Medulla oblongata (tissue), 1 donor: ENCODE measurements at regions not wholly inside any gene's neighbourhood (a gene's known extent, or its start where the extent isn't known, plus 50 kb on each side); places are given as distances from the start of the nearest gene placed in this dataset.

ENCODE experiments used
- DNase-seq: peaks from one replicate; pipeline ENCODE4 v3.0.0-alpha.2; 2015; ENCODE audit errors: extremely low spot score

DNA sequence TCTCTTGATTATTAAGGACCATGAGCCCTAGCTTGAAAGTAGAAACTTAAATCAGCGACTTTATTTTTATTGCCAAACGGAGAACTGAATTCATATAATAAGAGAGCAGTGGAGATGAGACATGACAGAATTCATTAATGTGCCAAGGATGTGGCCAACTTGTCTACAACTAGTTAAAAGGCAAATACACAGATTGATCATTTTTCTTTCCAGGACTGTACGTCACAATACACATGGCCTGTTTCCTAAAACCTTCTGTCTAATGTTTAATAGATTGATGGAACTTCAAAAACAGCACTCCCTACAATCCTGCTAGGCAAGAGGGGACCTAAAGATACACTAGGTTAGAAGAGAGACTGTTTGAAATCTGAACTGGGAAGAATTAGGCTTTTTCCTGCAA lies 647.8 kb downstream of the SATB2 start:
- DNase-seq = no peak

DNA sequence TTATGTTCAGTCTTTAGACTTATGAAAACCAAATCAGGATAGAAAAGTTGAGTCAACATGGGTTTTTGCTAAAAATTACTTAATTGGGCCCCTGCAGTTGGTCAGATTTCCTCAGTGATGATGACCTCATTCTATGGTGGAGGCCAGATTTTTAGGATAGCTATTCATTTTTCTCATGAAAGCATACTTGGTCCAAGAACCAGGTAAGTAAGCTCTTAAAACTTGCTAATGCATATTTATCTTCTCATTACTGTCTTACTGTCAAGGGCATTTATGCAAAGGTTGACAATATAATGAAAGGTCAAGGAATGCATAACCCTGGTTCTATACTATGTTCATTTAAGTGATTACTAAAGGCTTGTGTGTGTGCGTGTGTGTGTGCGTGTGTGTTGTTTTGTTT lies 650.6 kb downstream of the SATB2 start:
- DNase-seq = no peak

GRCh38 chr2:198795419-198795818 lies 662.3 kb downstream of the SATB2 start:
- DNase-seq = no peak

DNA sequence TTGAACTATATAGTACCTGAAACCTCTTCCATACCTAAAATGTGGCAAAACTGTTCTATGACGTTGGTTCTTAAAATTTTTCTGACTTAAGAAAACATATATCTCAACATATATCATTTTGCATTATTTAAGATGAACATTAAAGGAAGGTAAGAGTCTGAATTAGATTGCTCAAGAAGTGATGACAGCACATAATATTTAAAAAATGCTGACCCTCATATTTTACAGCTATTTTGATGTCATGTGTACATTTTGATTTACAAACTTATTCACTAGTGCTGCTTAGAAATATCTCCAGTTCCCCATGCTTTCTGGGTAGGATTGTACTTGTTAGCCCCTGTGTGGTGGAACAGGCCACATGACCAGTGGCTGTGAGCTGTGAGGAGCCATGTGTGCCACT lies 666.1 kb downstream of the SATB2 start:
- no peak for DNase-seq

DNA sequence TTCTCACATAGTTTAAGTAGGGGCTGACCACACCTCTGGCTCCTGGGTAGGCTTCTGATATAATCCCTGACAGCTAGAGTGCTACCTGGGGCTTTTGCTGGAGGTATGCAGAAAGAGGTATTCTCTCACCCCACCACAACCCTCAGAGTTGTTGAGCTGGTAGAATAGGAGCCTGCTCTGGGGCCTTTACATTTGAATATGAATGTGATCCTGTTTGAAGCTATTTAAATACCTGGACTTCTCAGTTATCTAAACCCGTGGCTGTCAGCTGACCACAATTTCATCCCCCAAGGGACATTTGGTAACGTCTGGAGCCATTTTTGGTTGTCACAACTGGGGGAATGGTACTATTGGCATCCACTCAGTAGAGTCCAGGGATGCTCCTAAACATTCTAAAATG lies 669.1 kb downstream of the SATB2 start:
- no peak for DNase-seq

- no peak for DNase-seq
Observed at GRCh38 chr2:198782734-198783133, 675.0 kb downstream of the SATB2 start.

DNA sequence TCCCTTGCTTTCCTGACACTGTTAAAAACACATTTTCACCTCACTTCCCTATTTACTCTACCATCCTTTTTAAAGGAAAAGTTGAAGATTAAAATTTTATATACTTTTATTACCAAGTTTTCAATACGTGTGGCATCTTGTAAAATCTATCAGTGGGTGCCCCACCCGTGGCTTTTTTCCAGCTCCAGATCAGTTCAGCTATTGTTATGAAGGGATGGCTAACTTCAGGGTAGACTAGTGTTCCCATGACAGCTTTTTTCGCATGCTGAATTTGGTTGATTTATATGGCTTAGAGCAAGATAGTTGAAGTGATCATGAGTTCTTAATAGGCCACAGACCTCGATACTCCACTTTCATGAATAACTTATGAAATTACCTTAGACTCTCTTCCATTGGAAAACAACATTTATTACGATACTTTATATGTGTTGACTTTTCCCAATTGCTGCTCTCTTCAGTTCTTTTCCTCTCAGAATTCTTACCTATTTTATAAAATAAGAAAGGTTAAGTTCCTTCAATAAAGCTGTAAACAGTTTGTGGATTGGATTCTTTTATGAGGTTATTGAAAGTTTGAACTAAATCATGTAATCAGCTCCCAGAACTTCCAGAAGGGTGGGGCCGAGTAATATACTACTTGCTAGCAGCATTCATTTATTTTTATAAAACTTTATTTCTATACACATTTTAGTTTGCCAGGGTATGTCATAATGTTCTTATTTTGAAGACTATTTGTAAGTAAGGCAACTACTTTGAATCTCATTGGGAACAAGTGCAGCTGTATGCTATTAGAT lies 680.9 kb downstream of the SATB2 start:
- DNase-seq = no peak

- DNase-seq = no peak
Observed at GRCh38 chr2:198775737-198776136, 682.0 kb downstream of the SATB2 start.

GRCh38 chr2:198774576-198774975 lies 683.2 kb downstream of the SATB2 start:
- DNase-seq = no peak

- no peak for DNase-seq
Observed at GRCh38 chr2:198767694-198768093, 690.0 kb downstream of the SATB2 start.

- DNase-seq = no peak
Observed at GRCh38 chr2:198763793-198764192, 693.9 kb downstream of the SATB2 start.

DNA sequence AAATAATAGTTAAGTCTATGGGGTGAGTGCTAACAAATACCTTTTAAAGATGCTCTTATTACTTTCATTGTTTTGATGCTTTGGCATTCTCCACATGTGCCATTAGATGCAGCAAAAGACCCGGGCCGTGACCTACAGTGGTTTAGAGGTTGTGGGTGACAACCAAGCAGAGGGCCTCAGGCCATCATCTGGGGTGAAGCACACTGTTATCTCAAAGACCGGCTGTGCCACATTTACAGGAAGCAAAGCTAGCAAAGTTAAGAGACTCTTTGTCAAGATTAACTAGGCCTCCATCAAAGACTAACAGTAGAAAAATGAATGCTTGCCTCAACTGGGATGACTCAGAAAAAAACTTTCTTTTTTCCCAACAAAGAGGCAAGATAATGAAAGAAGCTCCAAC lies 695.3 kb downstream of the SATB2 start:
- DNase-seq = no peak

DNA sequence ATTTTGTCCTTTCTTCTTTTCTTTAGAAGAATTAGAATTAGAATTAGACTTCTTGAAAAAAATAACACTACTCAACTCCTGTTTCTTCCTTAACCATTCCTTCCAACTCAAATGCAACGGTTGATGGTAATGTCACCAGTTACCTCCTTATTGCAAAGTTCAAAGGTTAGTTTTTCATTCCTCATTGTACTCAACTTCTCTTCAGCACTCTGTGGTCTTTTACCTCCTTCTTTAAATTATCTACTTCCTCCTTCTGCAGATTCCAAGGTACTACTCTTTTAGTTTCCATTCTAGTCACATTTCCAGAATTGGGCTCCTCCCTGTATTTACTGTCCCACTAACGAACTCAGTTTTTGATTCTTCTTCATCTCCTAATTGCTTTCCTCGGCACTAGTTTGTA lies 700.7 kb downstream of the SATB2 start:
- DNase-seq = no peak

- no peak for DNase-seq
Observed at GRCh38 chr2:198756166-198756565, 701.6 kb downstream of the SATB2 start.

- no peak for DNase-seq
Observed at GRCh38 chr2:198753101-198753500, 704.6 kb downstream of the SATB2 start.

DNA sequence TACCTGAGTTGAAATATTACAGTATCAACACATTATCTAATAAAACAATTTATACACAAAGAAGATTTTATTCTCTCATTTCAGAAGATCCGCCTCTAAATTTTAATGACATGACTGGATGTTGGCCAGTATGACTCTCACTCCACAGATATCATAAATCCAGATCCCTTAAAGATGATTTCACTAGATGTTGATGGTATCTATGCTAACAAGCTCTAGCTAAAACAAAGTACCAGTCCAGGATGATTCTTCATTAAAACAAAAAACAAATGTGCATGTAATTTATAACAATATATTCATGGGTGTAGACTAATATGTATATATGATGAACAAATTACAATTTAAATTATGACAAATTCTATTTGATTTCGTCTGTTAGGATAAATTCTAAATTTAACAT lies 708.4 kb downstream of the SATB2 start:
- no peak for DNase-seq

DNA sequence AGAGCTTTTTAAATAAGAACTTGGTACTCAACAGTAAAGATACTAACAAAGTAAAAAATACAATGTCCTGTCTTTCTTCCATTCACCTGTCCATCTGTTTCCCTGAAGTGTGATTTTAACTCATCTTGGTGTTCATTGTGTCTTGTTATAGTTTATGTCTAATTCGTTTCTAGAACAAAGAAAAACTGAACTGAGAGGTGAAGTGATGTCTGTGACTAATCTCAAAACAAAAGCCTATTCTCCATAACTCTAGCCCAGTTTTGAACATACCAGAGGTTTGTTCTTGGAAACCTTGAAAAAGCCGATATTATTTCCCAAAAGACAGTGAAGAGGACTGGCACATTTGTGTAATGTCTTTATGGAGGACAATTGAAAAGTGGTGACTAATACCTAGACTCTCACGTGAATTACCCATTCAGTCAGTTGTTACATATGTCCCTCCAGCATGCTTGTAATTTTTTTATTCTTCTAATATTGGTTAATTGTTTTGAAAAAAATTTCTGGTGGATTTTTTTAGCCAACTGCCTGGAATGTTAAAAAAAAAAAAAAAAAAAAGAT lies 725.8 kb downstream of the SATB2 start:
- DNase-seq = no peak

- DNase-seq = no peak
Observed at GRCh38 chr2:198720266-198720665, 737.5 kb downstream of the SATB2 start.

GRCh38 chr2:198717451-198717850 lies 740.3 kb downstream of the SATB2 start:
- DNase-seq = no peak

- no peak for DNase-seq
Observed at GRCh38 chr2:198715302-198715835, 742.4 kb downstream of the SATB2 start.

- no peak for DNase-seq
Observed at GRCh38 chr2:198712485-198712884, 745.3 kb downstream of the SATB2 start.

DNA sequence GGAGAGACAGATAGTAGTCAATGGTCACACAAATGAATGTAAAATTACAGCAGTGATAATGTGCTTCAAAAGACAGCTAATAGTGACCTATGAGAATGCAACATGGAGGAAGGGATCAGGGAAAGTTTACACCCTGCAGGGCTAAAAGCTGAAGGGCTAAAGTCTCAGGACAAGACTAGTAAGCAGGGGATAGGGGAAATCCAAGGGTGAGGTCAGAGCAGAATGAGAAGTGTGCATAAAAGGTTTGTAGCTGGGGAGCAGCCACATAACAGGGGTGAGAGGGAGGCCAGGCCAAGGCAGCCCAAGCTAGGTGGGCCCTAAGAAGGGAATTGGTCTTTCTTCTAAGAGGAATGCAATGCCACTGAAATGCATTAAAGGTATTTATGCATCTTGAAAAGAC lies 746.3 kb downstream of the SATB2 start:
- no peak for DNase-seq

DNA sequence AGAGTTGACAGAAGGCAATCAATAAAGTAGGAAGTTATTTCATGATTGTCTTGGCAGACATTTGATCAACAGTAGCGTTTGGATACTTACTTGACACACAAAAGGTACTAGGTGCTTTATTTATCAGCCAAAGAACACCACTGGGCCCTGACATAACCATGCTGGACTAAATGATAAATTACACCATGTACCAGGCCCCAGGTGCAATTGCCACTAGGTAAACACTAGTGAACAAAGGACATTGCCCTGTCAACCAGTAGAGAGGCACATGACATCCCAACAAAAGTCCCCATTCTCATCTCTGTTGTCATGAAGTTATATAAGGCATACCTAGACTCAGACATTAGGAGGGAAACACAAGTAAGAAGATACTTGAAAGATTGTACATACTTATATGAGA lies 747.2 kb downstream of the SATB2 start:
- no peak for DNase-seq
